ENCODE measurements at regions not wholly inside any gene's neighbourhood (a gene's known extent, or its start where the extent isn't known, plus 50 kb on each side); places are given as distances from the start of the nearest gene placed in this dataset.

- no peak for TF ChIP-seq CHD7 (IDR thresholded peaks at IDR 0.05; ENCODE audit: insufficient replicate concordance, low read length)
Measured at GRCh38 chr1:173268261-173268660, 61.1 kb upstream of the TNFSF4 start (continued).

Measured in H1 (cell line).